GM12873 (cell line): ENCODE measurements at regions not wholly inside any gene's neighbourhood (a gene's known extent, or its start where the extent isn't known, plus 50 kb on each side); places are given as distances from the start of the nearest gene placed in this dataset.

ENCODE experiments used
- TF ChIP-seq, protein P1 (sequence below): IDR thresholded peaks from 2 replicates; pipeline ENCODE4 v1.5.1; 2012; ENCODE audit warnings: low read depth, mild to moderate bottlenecking, moderate library complexity, low read length, control low read depth; ENCODE audit not compliant: insufficient read depth; ENCODE audit errors: missing control alignments

- TF ChIP-seq, protein P1, sequence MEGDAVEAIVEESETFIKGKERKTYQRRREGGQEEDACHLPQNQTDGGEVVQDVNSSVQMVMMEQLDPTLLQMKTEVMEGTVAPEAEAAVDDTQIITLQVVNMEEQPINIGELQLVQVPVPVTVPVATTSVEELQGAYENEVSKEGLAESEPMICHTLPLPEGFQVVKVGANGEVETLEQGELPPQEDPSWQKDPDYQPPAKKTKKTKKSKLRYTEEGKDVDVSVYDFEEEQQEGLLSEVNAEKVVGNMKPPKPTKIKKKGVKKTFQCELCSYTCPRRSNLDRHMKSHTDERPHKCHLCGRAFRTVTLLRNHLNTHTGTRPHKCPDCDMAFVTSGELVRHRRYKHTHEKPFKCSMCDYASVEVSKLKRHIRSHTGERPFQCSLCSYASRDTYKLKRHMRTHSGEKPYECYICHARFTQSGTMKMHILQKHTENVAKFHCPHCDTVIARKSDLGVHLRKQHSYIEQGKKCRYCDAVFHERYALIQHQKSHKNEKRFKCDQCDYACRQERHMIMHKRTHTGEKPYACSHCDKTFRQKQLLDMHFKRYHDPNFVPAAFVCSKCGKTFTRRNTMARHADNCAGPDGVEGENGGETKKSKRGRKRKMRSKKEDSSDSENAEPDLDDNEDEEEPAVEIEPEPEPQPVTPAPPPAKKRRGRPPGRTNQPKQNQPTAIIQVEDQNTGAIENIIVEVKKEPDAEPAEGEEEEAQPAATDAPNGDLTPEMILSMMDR, result no peak
Observed at GRCh38 chr5:68547056-68547455, 331.5 kb downstream of the PIK3R1 start.

DNA sequence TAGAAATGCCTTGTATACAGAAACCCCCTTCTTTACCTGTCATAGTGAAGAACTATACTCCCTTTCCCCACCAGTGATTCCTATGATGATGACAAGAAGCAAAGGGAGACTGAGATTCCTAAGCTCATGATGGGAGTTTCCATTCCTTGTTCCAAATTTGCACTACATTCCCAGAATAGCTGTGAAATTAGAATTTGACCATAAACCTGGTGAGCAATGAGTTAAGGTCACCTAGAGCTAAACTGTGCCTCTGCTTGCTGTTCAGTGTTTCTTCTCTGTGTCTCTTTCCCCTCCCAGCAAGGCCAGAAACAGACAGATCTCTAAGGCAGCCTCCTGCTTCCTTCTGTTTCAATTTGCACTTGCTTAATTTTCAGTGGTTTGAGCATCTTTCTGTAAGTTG is 332.1 kb downstream of the PIK3R1 start:
- TF ChIP-seq, protein P1, result no peak

- TF ChIP-seq, protein P1, result no peak
Observed at GRCh38 chr5:68548959-68549676, 333.6 kb downstream of the PIK3R1 start.

- TF ChIP-seq, protein P1, result no peak
Observed at GRCh38 chr5:68550015-68550414, 334.5 kb downstream of the PIK3R1 start.

- TF ChIP-seq, protein P1, result no peak
Observed at GRCh38 chr5:68551436-68551835, 335.9 kb downstream of the PIK3R1 start.

- TF ChIP-seq, protein P1, result no peak
Observed at GRCh38 chr5:68554571-68555279, 339.2 kb downstream of the PIK3R1 start.

GRCh38 chr5:68555907-68556681 is 340.5 kb downstream of the PIK3R1 start:
- TF ChIP-seq, protein P1, result no peak
